ENCODE measurements at regions not wholly inside any gene's neighbourhood (a gene's known extent, or its start where the extent isn't known, plus 50 kb on each side); places are given as distances from the start of the nearest gene placed in this dataset.
A peak's percentile ranks its signal among the peaks of the same experiment; 100 is the strongest.

- H3K27me3 ChIP-seq (ENCODE audit: insufficient read depth, low read length): no peaks in the 10 kb centered on the region
- H3K4me1 ChIP-seq (ENCODE audit: insufficient read depth, low read length): no peaks in the 10 kb centered on the region
- H3K36me3 Mint-ChIP-seq: no peaks in the 10 kb centered on the region
- H3K9me3 ChIP-seq (ENCODE audit: control insufficient read depth in 1 of 2, low read length in 2 of 2): no peaks in the 10 kb centered on the region
- H3K4me3 Mint-ChIP-seq: no peak overlapping the region
- peaks cover 0 to 4% (median 2%) of the 10 kb centered on the region in 8 donors for H3K9me3 Mint-ChIP-seq
- H3K4me1 Mint-ChIP-seq: no peaks in the 10 kb centered on the region
- no peak overlapping the region for H3K27ac Mint-ChIP-seq
- no peaks in the 10 kb centered on the region for H3K36me3 ChIP-seq (ENCODE audit: insufficient read depth, low read length)
- no peak overlapping the region for H3K27ac ChIP-seq (ENCODE audit: low read depth, low read length)
- intact Hi-C loops (cut with micrococcal nuclease): no loop called here
- H3K27me3 Mint-ChIP-seq: no peaks in the 10 kb centered on the region
- POLR2A ChIA-PET (ENCODE audit: partially characterized antibody): no interaction called here
- H3K4me3 ChIP-seq (ENCODE audit: low read length in 2 of 2): no peak overlapping the region
- no peak for DNase-seq
- CTCF ChIA-PET (ENCODE audit: partially characterized antibody): no interaction called here
Observed at GRCh38 chr2:163252199-163252598, 413.6 kb upstream of the KCNH7 start.

- POLR2A ChIA-PET (ENCODE audit: partially characterized antibody): no interaction called here
- no peaks in the 10 kb centered on the region for H3K36me3 Mint-ChIP-seq
- H3K27me3 Mint-ChIP-seq: no peaks in the 10 kb centered on the region
- DNase-seq: no peak
- H3K4me1 Mint-ChIP-seq: no peaks in the 10 kb centered on the region
- H3K9me3 Mint-ChIP-seq: peaks cover 0 to 2% (median 0%) of the 10 kb centered on the region in 8 donors
- H3K9me3 ChIP-seq (ENCODE audit: control insufficient read depth in 1 of 2, low read length in 2 of 2): no peaks in the 10 kb centered on the region
- H3K4me3 Mint-ChIP-seq: no peak overlapping the region
- H3K4me3 ChIP-seq (ENCODE audit: low read length in 2 of 2): no peak overlapping the region
- no peak overlapping the region for H3K27ac ChIP-seq (ENCODE audit: low read depth, low read length)
- H3K36me3 ChIP-seq (ENCODE audit: insufficient read depth, low read length): no peaks in the 10 kb centered on the region
- CTCF ChIA-PET (ENCODE audit: partially characterized antibody): no interaction called here
- H3K27ac Mint-ChIP-seq: no peak overlapping the region
- H3K4me1 ChIP-seq (ENCODE audit: insufficient read depth, low read length): no peaks in the 10 kb centered on the region
- H3K27me3 ChIP-seq (ENCODE audit: insufficient read depth, low read length): no peaks in the 10 kb centered on the region
- intact Hi-C loops (cut with micrococcal nuclease): no loop called here
Observed at GRCh38 chr2:163248376-163249253, 410.0 kb upstream of the KCNH7 start.

GRCh38 chr2:163247847-163248220 lies 409.3 kb upstream of the KCNH7 start:
- Mint-ChIP-seq H3K4me1 (no peaks in the 10 kb centered on the region), H3K36me3 (no peaks in the 10 kb centered on the region), H3K4me3 (no peak overlapping the region), H3K27me3 (no peaks in the 10 kb centered on the region), H3K27ac (no peak overlapping the region), H3K9me3 (peaks cover 0 to 3% (median 0%) of the 10 kb centered on the region in 8 donors)
- POLR2A ChIA-PET (ENCODE audit: partially characterized antibody): no interaction called here
- CTCF ChIA-PET (ENCODE audit: partially characterized antibody): no interaction called here
- intact Hi-C loops (cut with micrococcal nuclease): no loop called here
- Histone ChIP-seq H3K4me3 (ENCODE audit: low read length in 2 of 2) (no peak overlapping the region), H3K4me1 (ENCODE audit: insufficient read depth, low read length) (no peaks in the 10 kb centered on the region), H3K27ac (ENCODE audit: low read depth, low read length) (no peak overlapping the region), H3K36me3 (ENCODE audit: insufficient read depth, low read length) (no peaks in the 10 kb centered on the region), H3K27me3 (ENCODE audit: insufficient read depth, low read length) (no peaks in the 10 kb centered on the region), H3K9me3 (ENCODE audit: control insufficient read depth in 1 of 2, low read length in 2 of 2) (no peaks in the 10 kb centered on the region)
- no peak for DNase-seq

GRCh38 chr2:163247156-163247846 lies 408.7 kb upstream of the KCNH7 start:
- Histone ChIP-seq H3K4me3 (ENCODE audit: low read length in 2 of 2) (no peak overlapping the region), H3K36me3 (ENCODE audit: insufficient read depth, low read length) (no peaks in the 10 kb centered on the region), H3K9me3 (ENCODE audit: control insufficient read depth in 1 of 2, low read length in 2 of 2) (no peaks in the 10 kb centered on the region), H3K27ac (ENCODE audit: low read depth, low read length) (no peak overlapping the region), H3K27me3 (ENCODE audit: insufficient read depth, low read length) (no peaks in the 10 kb centered on the region), H3K4me1 (ENCODE audit: insufficient read depth, low read length) (no peaks in the 10 kb centered on the region)
- Mint-ChIP-seq H3K27ac (no peak overlapping the region), H3K9me3 (peaks cover 0 to 3% (median 0%) of the 10 kb centered on the region in 8 donors), H3K27me3 (no peaks in the 10 kb centered on the region), H3K4me1 (no peaks in the 10 kb centered on the region), H3K36me3 (no peaks in the 10 kb centered on the region), H3K4me3 (no peak overlapping the region)
- POLR2A ChIA-PET (ENCODE audit: partially characterized antibody): no interaction called here
- no peak for DNase-seq
- intact Hi-C loops (cut with micrococcal nuclease): no loop called here
- CTCF ChIA-PET (ENCODE audit: partially characterized antibody): no interaction called here

GRCh38 chr2:163246135-163246534 lies 407.6 kb upstream of the KCNH7 start:
- DNase-seq: no peak
- Mint-ChIP-seq H3K4me3 (no peak overlapping the region), H3K36me3 (no peaks in the 10 kb centered on the region), H3K27me3 (no peaks in the 10 kb centered on the region), H3K9me3 (peaks cover 0 to 7% (median 4%) of the 10 kb centered on the region in 8 donors), H3K4me1 (no peaks in the 10 kb centered on the region), H3K27ac (no peak overlapping the region)
- Histone ChIP-seq H3K9me3 (ENCODE audit: control insufficient read depth in 1 of 2, low read length in 2 of 2) (peaks cover 0 to under 1% of the 10 kb centered on the region in 2 donors), H3K27me3 (ENCODE audit: insufficient read depth, low read length) (no peaks in the 10 kb centered on the region), H3K36me3 (ENCODE audit: insufficient read depth, low read length) (no peaks in the 10 kb centered on the region), H3K4me1 (ENCODE audit: insufficient read depth, low read length) (no peaks in the 10 kb centered on the region), H3K4me3 (ENCODE audit: low read length in 2 of 2) (no peak overlapping the region), H3K27ac (ENCODE audit: low read depth, low read length) (no peak overlapping the region)
- intact Hi-C loops (cut with micrococcal nuclease): no loop called here
- ChIA-PET CTCF (ENCODE audit: partially characterized antibody) (no interaction called here), POLR2A (ENCODE audit: partially characterized antibody) (no interaction called here)

GRCh38 chr2:163236553-163236952 lies 398.0 kb upstream of the KCNH7 start:
- Histone ChIP-seq H3K9me3 (ENCODE audit: control insufficient read depth in 1 of 2, low read length in 2 of 2) (peaks cover 0 to 7% of the 10 kb centered on the region in 2 donors), H3K27me3 (ENCODE audit: insufficient read depth, low read length) (no peaks in the 10 kb centered on the region), H3K36me3 (ENCODE audit: insufficient read depth, low read length) (no peaks in the 10 kb centered on the region), H3K27ac (ENCODE audit: low read depth, low read length) (no peak overlapping the region), H3K4me1 (ENCODE audit: insufficient read depth, low read length) (no peaks in the 10 kb centered on the region), H3K4me3 (ENCODE audit: low read length in 2 of 2) (no peak overlapping the region)
- ChIA-PET CTCF (ENCODE audit: partially characterized antibody) (no interaction called here), POLR2A (ENCODE audit: partially characterized antibody) (no interaction called here)
- Mint-ChIP-seq H3K27ac (no peak overlapping the region), H3K27me3 (no peaks in the 10 kb centered on the region), H3K9me3 (peaks cover 2 to 31% (median 11%) of the 10 kb centered on the region in 8 donors), H3K4me1 (no peaks in the 10 kb centered on the region), H3K36me3 (no peaks in the 10 kb centered on the region), H3K4me3 (no peak overlapping the region)
- DNase-seq: no peak
- intact Hi-C loops (cut with micrococcal nuclease): no loop called here

GRCh38 chr2:163231666-163232065 lies 393.1 kb upstream of the KCNH7 start:
- no peak overlapping the region for H3K4me3 ChIP-seq (ENCODE audit: low read length in 2 of 2)
- no peak for DNase-seq
- Mint-ChIP-seq H3K27me3 (no peaks in the 10 kb centered on the region), H3K36me3 (no peaks in the 10 kb centered on the region), H3K4me3 (peak overlapping the region in 1 of 8 donors; percentile 11), H3K4me1 (no peaks in the 10 kb centered on the region), H3K9me3 (peaks cover 0 to 8% (median 1%) of the 10 kb centered on the region in 8 donors), H3K27ac (no peak overlapping the region)
- intact Hi-C loops (cut with micrococcal nuclease): no loop called here
- ChIA-PET CTCF (ENCODE audit: partially characterized antibody) (no interaction called here), POLR2A (ENCODE audit: partially characterized antibody) (no interaction called here)
- H3K9me3 ChIP-seq (ENCODE audit: control insufficient read depth in 1 of 2, low read length in 2 of 2): no peaks in the 10 kb centered on the region
- no peaks in the 10 kb centered on the region for H3K4me1 ChIP-seq (ENCODE audit: insufficient read depth, low read length)
- no peak overlapping the region for H3K27ac ChIP-seq (ENCODE audit: low read depth, low read length)
- no peaks in the 10 kb centered on the region for H3K27me3 ChIP-seq (ENCODE audit: insufficient read depth, low read length)
- no peaks in the 10 kb centered on the region for H3K36me3 ChIP-seq (ENCODE audit: insufficient read depth, low read length)

Data from CD4-positive, alpha-beta memory T cell (primary cell).